Mesothelial cell of epicardium (in vitro differentiated cells): ENCODE measurements at regions not wholly inside any gene's neighbourhood (a gene's known extent, or its start where the extent isn't known, plus 50 kb on each side); places are given as distances from the start of the nearest gene placed in this dataset.

Source experiments
- DNase-seq, 2 experiments: peaks; one replicate each; pipeline ENCODE4 v3.0.0; 2021; ENCODE audit warnings: low spot score in 2 of 2; ENCODE audit not compliant: unreplicated experiment in 2 of 2
- H3K27ac Mint-ChIP-seq: 2 replicates; pipeline ENCODE4 v1.8.0; 2021; ENCODE audit warnings: mixed read lengths
- H3K27me3 Mint-ChIP-seq: 2 replicates; pipeline ENCODE4 v1.8.0; 2021; ENCODE audit warnings: low read depth, mixed read lengths
- H3K36me3 Mint-ChIP-seq: 2 replicates; pipeline ENCODE4 v1.8.0; 2021; ENCODE audit warnings: mixed read lengths
- H3K4me1 Mint-ChIP-seq: 2 replicates; pipeline ENCODE4 v1.8.0; 2021; ENCODE audit warnings: mixed read lengths
- H3K4me3 Mint-ChIP-seq: 2 replicates; pipeline ENCODE4 v1.8.0; 2021; ENCODE audit warnings: mild to moderate bottlenecking, moderate library complexity, mixed read lengths
- H3K9me3 Mint-ChIP-seq: 2 replicates; pipeline ENCODE4 v1.8.0; 2021; ENCODE audit warnings: mixed read lengths
- CTCF ChIP-seq: fragments of 200-600 bp; sonication (generic); IDR thresholded peaks from one replicate; pipeline ENCODE4 v1.5.0; 2021; ENCODE audit warnings: antibody characterized with exemption; ENCODE audit not compliant: unreplicated experiment

DNA sequence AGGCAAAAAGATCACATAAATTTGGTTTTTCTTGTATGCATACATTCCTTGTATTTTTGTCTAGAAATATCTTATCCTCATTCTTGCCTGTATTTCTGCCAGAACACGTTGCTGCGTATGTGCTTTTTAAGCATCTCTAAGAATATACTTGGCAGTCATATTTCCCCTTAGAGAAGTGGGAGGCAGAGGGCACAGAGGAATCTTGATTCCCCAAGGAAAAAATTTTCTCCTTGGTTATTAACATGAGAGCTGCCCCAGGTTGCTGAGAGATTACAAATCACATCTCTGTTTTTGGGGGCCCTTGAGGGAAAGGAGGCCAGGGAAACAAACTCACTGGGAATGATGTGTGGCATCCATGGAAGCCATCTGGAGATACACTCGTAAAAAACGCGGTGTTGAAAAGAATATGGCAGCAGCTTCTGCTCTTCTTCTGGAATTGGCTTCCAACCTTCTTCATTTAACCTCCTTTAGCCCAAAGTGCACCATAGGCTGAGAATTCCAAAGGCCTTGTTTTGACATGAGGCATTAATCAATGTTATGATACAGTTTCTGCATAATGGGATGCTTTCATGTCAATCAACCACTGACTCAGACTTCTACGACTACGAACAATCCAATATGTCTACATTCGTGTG, 684.3 kb upstream of the SORCS1 start:
- no peak overlapping the region for H3K27ac Mint-ChIP-seq
- no peak for DNase-seq
- H3K4me1 Mint-ChIP-seq: no peaks in the 10 kb centered on the region
- H3K4me3 Mint-ChIP-seq: no peak overlapping the region
- no peaks in the 10 kb centered on the region for H3K36me3 Mint-ChIP-seq
- peaks cover 17% of the 10 kb centered on the region for H3K9me3 Mint-ChIP-seq
- peaks cover 12% of the 10 kb centered on the region for H3K27me3 Mint-ChIP-seq
- no peak for TF ChIP-seq CTCF

GRCh38 chr10:107847620-107848019, 683.1 kb upstream of the SORCS1 start:
- H3K9me3 Mint-ChIP-seq: peaks cover 17% of the 10 kb centered on the region
- no peak overlapping the region for H3K4me3 Mint-ChIP-seq
- no peaks in the 10 kb centered on the region for H3K36me3 Mint-ChIP-seq
- DNase-seq: no peak
- no peak overlapping the region for H3K27ac Mint-ChIP-seq
- no peak for TF ChIP-seq CTCF
- no peaks in the 10 kb centered on the region for H3K4me1 Mint-ChIP-seq
- H3K27me3 Mint-ChIP-seq: peaks cover 13% of the 10 kb centered on the region

GRCh38 chr10:107834706-107835105, 670.2 kb upstream of the SORCS1 start:
- no peaks in the 10 kb centered on the region for H3K9me3 Mint-ChIP-seq
- peaks cover 2% of the 10 kb centered on the region for H3K27me3 Mint-ChIP-seq
- TF ChIP-seq CTCF: no peak
- H3K4me1 Mint-ChIP-seq: peaks cover 4% of the 10 kb centered on the region
- no peak overlapping the region for H3K27ac Mint-ChIP-seq
- H3K4me3 Mint-ChIP-seq: no peak overlapping the region
- no peaks in the 10 kb centered on the region for H3K36me3 Mint-ChIP-seq
- DNase-seq: no peak

GRCh38 chr10:107831772-107832171, 667.3 kb upstream of the SORCS1 start:
- DNase-seq: no peak
- H3K27ac Mint-ChIP-seq: no peak overlapping the region

GRCh38 chr10:107829161-107829560, 664.7 kb upstream of the SORCS1 start:
- Mint-ChIP-seq H3K4me1 (peaks cover 16% of the 10 kb centered on the region), H3K27me3 (peaks cover 2% of the 10 kb centered on the region), H3K4me3 (no peak overlapping the region), H3K27ac (no peak overlapping the region), H3K36me3 (no peaks in the 10 kb centered on the region), H3K9me3 (no peaks in the 10 kb centered on the region)
- no peak for TF ChIP-seq CTCF
- DNase-seq: no peak

More at GRCh38 chr10:107831772-107832171, 667.3 kb upstream of the SORCS1 start:
- no peaks in the 10 kb centered on the region for H3K36me3 Mint-ChIP-seq
- no peak for TF ChIP-seq CTCF
- H3K27me3 Mint-ChIP-seq: peaks cover 2% of the 10 kb centered on the region
- H3K4me1 Mint-ChIP-seq: peaks cover 17% of the 10 kb centered on the region
- no peak overlapping the region for H3K4me3 Mint-ChIP-seq
- no peaks in the 10 kb centered on the region for H3K9me3 Mint-ChIP-seq

- no peak for TF ChIP-seq CTCF
- Mint-ChIP-seq H3K27ac (no peak overlapping the region), H3K27me3 (peaks cover 2% of the 10 kb centered on the region), H3K4me3 (no peak overlapping the region), H3K36me3 (no peaks in the 10 kb centered on the region), H3K4me1 (peaks cover 16% of the 10 kb centered on the region), H3K9me3 (no peaks in the 10 kb centered on the region)
- no peak for DNase-seq
These were observed 661.7 kb upstream of the SORCS1 start for GRCh38 chr10:107826171-107826570.
